HCT116 (cell line): ENCODE measurements at regions not wholly inside any gene's neighbourhood (a gene's known extent, or its start where the extent isn't known, plus 50 kb on each side); places are given as distances from the start of the nearest gene placed in this dataset.

Source experiments
- ATAC-seq: fragments of 200-7000 bp; cut with Tn5 transposase; 2 replicates; pipeline ENCODE4 v1.9.1; 2020; ENCODE audit warnings: mild to moderate bottlenecking, moderate library complexity
- BruUV-seq: library from RNA; stranded (reverse); fragments of 400-500 nt; replicated peaks from 2 replicates; lab custom pipeline; 2021; lab: Mats Ljungman, UMichigan
- CTCF ChIA-PET: fragments of 300-600 bp; sonication (Branson Sonifier 250); formaldehyde crosslinking; loops from one replicate; lab custom pipeline; 2021; ENCODE audit warnings: antibody characterized with exemption; lab: Charles Lee
- POLR2A ChIA-PET: fragments of 300-600, 350-600 bp; sonication (Branson Sonifier 250); formaldehyde crosslinking; loops from one replicate; lab custom pipeline; 2021; ENCODE audit warnings: antibody characterized with exemption; lab: Charles Lee
- RAD21 ChIA-PET, 2 experiments: fragments of 300-600 bp; sonication (Branson Sonifier 250); formaldehyde crosslinking; loops; one replicate each; lab custom pipeline; 2023; ENCODE audit warnings: low total read pairs in 2 of 2; ENCODE audit not compliant: uncharacterized antibody in 2 of 2, unreplicated experiment in 2 of 2, low non-redundant PET in 1 of 2; lab: Charles Lee
- DNase-seq: peaks from one replicate; pipeline ENCODE4 v3.0.0-alpha.2; 2010; ENCODE audit warnings: low read depth, low spot score
- H2AFZ ChIP-seq: fragments of 200-600 bp; shearing (Covaris generic), sonication (generic); 2 replicates; pipeline ENCODE4 v1.6.1; 2017; ENCODE audit warnings: low read depth, mixed run types, mixed read lengths, antibody characterized with exemption, low read length; ENCODE audit not compliant: poor library complexity, severe bottlenecking
- H3K27ac ChIP-seq: 2 replicates; pipeline ENCODE4 v1.5.1; 2012; ENCODE audit warnings: low read depth, low read length
- H3K27me3 ChIP-seq: fragments of 200-600 bp; sonication (generic); 2 replicates; pipeline ENCODE4 v1.6.1; 2016; ENCODE audit warnings: mixed run types, low read length, mixed read lengths; ENCODE audit not compliant: insufficient read depth
- H3K36me3 ChIP-seq, 2 experiments: fragments of 200-500 bp in 1 of 2; fragments of 200-600 bp in 1 of 2; sonication (Bioruptor generic) in 1 of 2; sonication (generic) in 1 of 2; 2 replicates each; pipeline versions ENCODE4 v1.5.1 to v1.6.1; 2014 to 2016; ENCODE audit warnings: low read length in 2 of 2, inconsistent platforms in 1 of 2, mixed read lengths in 1 of 2, mixed run types in 1 of 2; ENCODE audit not compliant: insufficient read depth in 2 of 2, control insufficient read depth in 1 of 2
- H3K4me1 ChIP-seq, 2 experiments: fragments of 200-600 bp in 1 of 2; sonication (generic) in 1 of 2; 2 replicates each; pipeline versions ENCODE4 v1.5.1 to v1.6.1; 2012 to 2017; ENCODE audit warnings: low read length in 2 of 2, inconsistent platforms in 1 of 2, mild to moderate bottlenecking in 1 of 2, mixed read lengths in 1 of 2, mixed run types in 1 of 2, moderate library complexity in 1 of 2; ENCODE audit not compliant: insufficient read depth in 2 of 2, control insufficient read depth in 1 of 2
- H3K4me2 ChIP-seq: fragments of 200-600 bp; sonication (generic); 2 replicates; pipeline ENCODE4 v1.6.1; 2017; ENCODE audit warnings: mixed run types, low read length, mixed read lengths
- H3K4me3 ChIP-seq, 2 experiments: fragments of 200-600 bp in 1 of 2; sonication (generic) in 1 of 2; replicated peaks in 1 of 2; 2 replicates each; pipeline ENCODE4 v1.5.1; 2011 to 2016; ENCODE audit warnings: low read length in 2 of 2, control low read depth in 1 of 2, low read depth in 1 of 2, mild to moderate bottlenecking in 1 of 2, mixed read lengths in 1 of 2, mixed run types in 1 of 2
- H3K79me2 ChIP-seq: fragments of 200-600 bp; sonication (generic); 2 replicates; pipeline ENCODE4 v1.6.1; 2017; ENCODE audit warnings: mild to moderate bottlenecking, mixed run types, low read length, moderate library complexity, mixed read lengths; ENCODE audit not compliant: insufficient read depth
- H3K9ac ChIP-seq: fragments of 200-600 bp; sonication (generic); 2 replicates; pipeline ENCODE4 v1.6.1; 2016; ENCODE audit warnings: low read length, mixed read lengths
- H3K9me2 ChIP-seq: fragments of 200-600 bp; sonication (generic), shearing (Covaris generic); 2 replicates; pipeline ENCODE4 v1.6.1; 2017; ENCODE audit warnings: mixed run types, mild to moderate bottlenecking, moderate library complexity; ENCODE audit not compliant: insufficient read depth
- H3K9me3 ChIP-seq, 2 experiments: fragments of 200-500 bp in 1 of 2; fragments of 200-600 bp in 1 of 2; sonication (Bioruptor generic) in 1 of 2; sonication (generic) in 1 of 2; 2 replicates each; pipeline ENCODE4 v1.6.1; 2014 to 2017; ENCODE audit warnings: low read length in 2 of 2, mixed read lengths in 2 of 2, inconsistent platforms in 1 of 2, low read depth in 1 of 2, mild to moderate bottlenecking in 1 of 2, mixed run types in 1 of 2, moderate library complexity in 1 of 2; ENCODE audit not compliant: control insufficient read depth in 1 of 2, insufficient read depth in 1 of 2
- H4K20me1 ChIP-seq: fragments of 200-600 bp; sonication (generic), shearing (Covaris generic); 2 replicates; pipeline ENCODE4 v1.6.1; 2017; ENCODE audit warnings: mixed run types, mild to moderate bottlenecking, moderate library complexity; ENCODE audit not compliant: insufficient read depth
- ATF3 ChIP-seq: IDR thresholded peaks from 2 replicates; pipeline ENCODE4 v1.6.1; 2012
- CBX3 ChIP-seq: IDR thresholded peaks from 2 replicates; pipeline ENCODE4 v1.6.1; 2012; ENCODE audit warnings: low read depth
- ELF1 ChIP-seq: IDR thresholded peaks from 2 replicates; pipeline ENCODE4 v1.6.1; 2012; ENCODE audit warnings: low read depth, borderline replicate concordance
- FOSL1 ChIP-seq: IDR thresholded peaks from 2 replicates; pipeline ENCODE4 v1.6.1; 2012; ENCODE audit warnings: low read depth
- JUND ChIP-seq: IDR thresholded peaks from 2 replicates; pipeline ENCODE4 v1.6.1; 2012
- POLR2AphosphoS5 ChIP-seq: IDR thresholded peaks from 2 replicates; pipeline ENCODE4 v1.6.1; 2011; ENCODE audit warnings: mild to moderate bottlenecking, low read depth, low read length, moderate library complexity
- intact Hi-C: fragments of 100-400 bp; cut with micrococcal nuclease; formaldehyde crosslinking; loops from 2 replicates; pipeline ENCODE4 v1.10.0; 2022
- TF ChIP-seq, protein P1 (sequence below), 3 experiments: fragments of 200-600 bp in 1 of 3; sonication (generic) in 1 of 3; IDR thresholded peaks in 2 of 3; conservative IDR thresholded peaks in 1 of 3; 2 replicates each; pipeline ENCODE4 v1.5.1; 2012 to 2017; ENCODE audit warnings: low read depth in 2 of 3, low read length in 2 of 3, antibody characterized with exemption in 1 of 3, borderline replicate concordance in 1 of 3, control low read depth in 1 of 3, mild to moderate bottlenecking in 1 of 3, mixed read lengths in 1 of 3, mixed run types in 1 of 3, moderate library complexity in 1 of 3; ENCODE audit not compliant: insufficient read depth in 1 of 3

- H3K36me3 ChIP-seq = no peaks in the 10 kb centered on the region
- TF ChIP-seq CBX3 (no peak), ELF1 (no peak), JUND (no peak), FOSL1 (no peak)
- no peak overlapping the region for H3K9ac ChIP-seq
- ATAC-seq = no peak
- H3K79me2 ChIP-seq = no peaks in the 10 kb centered on the region
- ChIA-PET POLR2A (no interaction called here), CTCF (no interaction called here), RAD21 (no interaction called here)
- DNase-seq = no peak
- H3K27me3 ChIP-seq = no peaks in the 10 kb centered on the region
- no peak overlapping the region for H3K27ac ChIP-seq
- H4K20me1 ChIP-seq = no peaks in the 10 kb centered on the region
- intact Hi-C loops = no loop called here
- BruUV-seq = no TSS peak
- no peak overlapping the region for H2AFZ ChIP-seq
- peaks cover 0 to 5% of the 10 kb centered on the region in 2 experiments; a peak in 2 of 4 replicates for H3K4me1 ChIP-seq
- no peak overlapping the region for H3K4me3 ChIP-seq
- no peaks in the 10 kb centered on the region for H3K9me3 ChIP-seq
- no peak overlapping the region for H3K4me2 ChIP-seq
- no peaks in the 10 kb centered on the region for H3K9me2 ChIP-seq
These were observed 116.1 kb upstream of the RASA1 start for GRCh38 chr5:87151547-87151946.

DNA sequence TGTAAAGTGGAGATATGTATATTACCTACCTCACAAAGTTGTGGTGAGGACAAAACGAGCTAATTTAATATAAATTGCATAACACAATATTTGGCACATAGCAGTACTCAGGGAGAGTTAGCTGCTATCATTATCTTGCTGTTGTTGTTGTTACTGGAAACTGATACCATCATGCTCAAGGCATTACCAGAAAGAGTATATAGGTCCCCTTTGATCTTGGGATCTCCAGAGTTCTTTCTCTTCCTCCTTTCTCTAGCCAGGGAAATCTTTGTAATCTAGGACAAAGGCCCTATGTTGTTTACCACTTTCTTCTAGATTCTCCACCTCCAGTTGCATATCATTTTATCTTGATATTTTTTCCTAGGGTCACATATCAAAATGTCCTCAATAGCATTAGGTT is 114.8 kb upstream of the RASA1 start:
- no peaks in the 10 kb centered on the region for H3K9me3 ChIP-seq
- no peaks in the 10 kb centered on the region for H3K79me2 ChIP-seq
- no peak for DNase-seq
- TF ChIP-seq CBX3 (no peak), POLR2AphosphoS5 (no peak), ATF3 (no peak)
- TF ChIP-seq, protein P1, sequence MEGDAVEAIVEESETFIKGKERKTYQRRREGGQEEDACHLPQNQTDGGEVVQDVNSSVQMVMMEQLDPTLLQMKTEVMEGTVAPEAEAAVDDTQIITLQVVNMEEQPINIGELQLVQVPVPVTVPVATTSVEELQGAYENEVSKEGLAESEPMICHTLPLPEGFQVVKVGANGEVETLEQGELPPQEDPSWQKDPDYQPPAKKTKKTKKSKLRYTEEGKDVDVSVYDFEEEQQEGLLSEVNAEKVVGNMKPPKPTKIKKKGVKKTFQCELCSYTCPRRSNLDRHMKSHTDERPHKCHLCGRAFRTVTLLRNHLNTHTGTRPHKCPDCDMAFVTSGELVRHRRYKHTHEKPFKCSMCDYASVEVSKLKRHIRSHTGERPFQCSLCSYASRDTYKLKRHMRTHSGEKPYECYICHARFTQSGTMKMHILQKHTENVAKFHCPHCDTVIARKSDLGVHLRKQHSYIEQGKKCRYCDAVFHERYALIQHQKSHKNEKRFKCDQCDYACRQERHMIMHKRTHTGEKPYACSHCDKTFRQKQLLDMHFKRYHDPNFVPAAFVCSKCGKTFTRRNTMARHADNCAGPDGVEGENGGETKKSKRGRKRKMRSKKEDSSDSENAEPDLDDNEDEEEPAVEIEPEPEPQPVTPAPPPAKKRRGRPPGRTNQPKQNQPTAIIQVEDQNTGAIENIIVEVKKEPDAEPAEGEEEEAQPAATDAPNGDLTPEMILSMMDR (IDR thresholded peaks at IDR 0.05 in 2 of 3, conservative IDR thresholded peaks at IDR 0.05 in 1 of 3; ENCODE audit: borderline replicate concordance in 1 of 3, insufficient read depth in 1 of 3, low read depth in 2 of 3, low read length in 2 of 3) = no peak
- H2AFZ ChIP-seq = peak overlapping the region; percentile 9
- ChIA-PET CTCF (no interaction called here), RAD21 (no interaction called here), POLR2A (no interaction called here)
- no peak overlapping the region for H3K4me3 ChIP-seq
- no peaks in the 10 kb centered on the region for H4K20me1 ChIP-seq
- no TSS peak for BruUV-seq
- H3K27ac ChIP-seq = no peak overlapping the region
- no peak overlapping the region for H3K4me2 ChIP-seq
- H3K9me2 ChIP-seq = no peaks in the 10 kb centered on the region
- no peak for ATAC-seq
- H3K36me3 ChIP-seq = no peaks in the 10 kb centered on the region
- intact Hi-C loops = no loop called here
- no peak overlapping the region for H3K9ac ChIP-seq
- H3K27me3 ChIP-seq = no peaks in the 10 kb centered on the region
- peaks cover 0 to 8% of the 10 kb centered on the region in 2 experiments; a peak in 2 of 4 replicates for H3K4me1 ChIP-seq
